Adrenal gland (tissue), 9 donors: ENCODE measurements at regions not wholly inside any gene's neighbourhood (a gene's known extent, or its start where the extent isn't known, plus 50 kb on each side); places are given as distances from the start of the nearest gene placed in this dataset.
A peak's percentile ranks its signal among the peaks of the same experiment; 100 is the strongest.

Experiments
- DNase-seq, 7 donors: peaks; one replicate each; pipeline ENCODE4 v3.0.0-alpha.2; 2019 to 2020
- H3K27ac ChIP-seq, 5 donors: fragments of 200-600 bp; sonication (generic) in 4 of 5; 1 replicate in 3 of 5; 2 replicates in 2 of 5; pipeline versions ENCODE4 v1.5.1 to v1.8.0; 2016 to 2020; ENCODE audit warnings: mild to moderate bottlenecking in 1 of 5
- H3K27me3 ChIP-seq: fragments of 200-600 bp; 2 replicates; pipeline ENCODE4 v1.8.0; 2021
- H3K36me3 ChIP-seq, 2 donors: fragments of 200-600 bp; replicated peaks in 1 of 2; 1 replicate in 1 of 2; 2 replicates in 1 of 2; pipeline versions ENCODE4 v1.5.1 to v1.8.0; 2018 to 2022
- H3K4me1 ChIP-seq, 2 donors: fragments of 200-600 bp; replicated peaks in 1 of 2; 1 replicate in 1 of 2; 2 replicates in 1 of 2; pipeline versions ENCODE4 v1.5.1 to v1.8.0; 2018 to 2021
- H3K4me3 ChIP-seq, 4 donors: fragments of 200-600 bp; sonication (generic) in 3 of 4; one replicate each; pipeline ENCODE4 v1.5.1; 2016 to 2018
- H3K9me3 ChIP-seq, 3 donors: fragments of 200-600 bp; sonication (generic) in 1 of 3; replicated peaks in 1 of 3; 1 replicate in 2 of 3; 2 replicates in 1 of 3; pipeline versions ENCODE4 v1.5.1 to v1.8.0; 2016 to 2021
- CTCF ChIP-seq, 6 experiments: fragments of 450-650 bp in 4 of 6; fragments of 200-600 bp in 2 of 6; sonication (generic) in 1 of 6; IDR thresholded peaks; 1 replicate in 5 of 6; 2 replicates in 1 of 6; pipeline versions ENCODE4 v1.5.1 to v1.8.0; 2016 to 2021; ENCODE audit warnings: antibody characterized with exemption in 6 of 6, mild to moderate bottlenecking in 2 of 6, moderate library complexity in 1 of 6
- POLR2A ChIP-seq, 2 donors: fragments of 450-650 bp; IDR thresholded peaks; one replicate each; pipeline ENCODE4 v1.6.1; 2017; ENCODE audit warnings: antibody characterized with exemption in 2 of 2, mild to moderate bottlenecking in 2 of 2, moderate library complexity in 1 of 2
- WGBS, 4 donors: extraction: QIAGEN DNeasy Blood & Tissue Kit in 2 of 4; methylation state at CpG; one replicate each; pipeline versions ENCODE4 v1.1.5 to v1.1.7; 2013 to 2017; 5-methylcytosine and 5-hydroxymethylcytosine counted together
- intact Hi-C, 2 donors: fragments of 100-400 bp; cut with DNase I; formaldehyde crosslinking; loops; one replicate each; pipeline versions ENCODE4 v1.14.1 to v1.15.0; 2022 to 2023
- donor health status: healthy with polysubstance abuse.
- donor health status: Bipolar disorder and iron deficiency.
- donor health status: DM: yes; HTN: yes; CAD: no.
- donor health status: DM: no; HTN: no; CAD: no.
- donor health status: DM: no; HTN: no; CAD: no.

GRCh38 chr13:109428146-109428545 is 358.2 kb downstream of the IRS2 start:
- WGBS, 4 donors: 89 to 95% (median 92%) methylated on average over 3 of the region's 3 CpGs
- Histone ChIP-seq H3K27me3 (no peaks in the 10 kb centered on the region), H3K4me3 (no peak overlapping the region), H3K27ac (no peak overlapping the region), H3K4me1 (no peaks in the 10 kb centered on the region), H3K9me3 (no peaks in the 10 kb centered on the region), H3K36me3 (no peaks in the 10 kb centered on the region)
- intact Hi-C loops: no loop called here
- no peak for DNase-seq
- TF ChIP-seq CTCF (IDR thresholded peaks at IDR 0.05): no peak
- TF ChIP-seq POLR2A (IDR thresholded peaks at IDR 0.05): no peak

GRCh38 chr13:109427695-109428094 is 358.7 kb downstream of the IRS2 start:
- TF ChIP-seq POLR2A (IDR thresholded peaks at IDR 0.05) (no peak), CTCF (IDR thresholded peaks at IDR 0.05) (peak in 2 of 6 experiments; percentile 7 to 14)
- no peaks in the 10 kb centered on the region for H3K27me3 ChIP-seq
- intact Hi-C loops: no loop called here
- no peaks in the 10 kb centered on the region for H3K9me3 ChIP-seq
- DNase-seq: no peak
- H3K4me1 ChIP-seq: no peaks in the 10 kb centered on the region
- H3K36me3 ChIP-seq: no peaks in the 10 kb centered on the region
- no peak overlapping the region for H3K27ac ChIP-seq
- 77 to 90% (median 80%) methylated on average over 3 of the region's 3 CpGs for WGBS, 4 donors
- H3K4me3 ChIP-seq: no peak overlapping the region

DNA sequence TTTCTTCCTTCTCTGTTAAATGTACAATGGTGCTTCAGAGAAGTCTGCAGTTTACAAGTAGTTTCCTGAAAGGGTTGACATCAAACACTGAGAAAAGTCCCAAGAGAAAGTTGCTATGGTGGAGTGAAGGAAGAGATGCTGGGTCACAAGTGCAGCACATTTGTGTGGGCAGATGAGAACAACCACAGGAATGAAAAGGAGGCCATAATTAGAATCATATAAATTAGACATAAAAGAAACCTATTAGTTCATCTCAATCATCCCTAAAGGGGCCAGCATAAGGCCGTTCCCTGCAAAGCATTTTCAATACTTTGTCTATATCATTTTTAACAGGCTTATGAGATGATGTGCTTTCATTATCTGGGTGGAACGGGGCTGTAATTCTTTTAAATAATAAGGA is 359.2 kb downstream of the IRS2 start:
- no peaks in the 10 kb centered on the region for H3K36me3 ChIP-seq
- H3K4me3 ChIP-seq: no peak overlapping the region
- no peaks in the 10 kb centered on the region for H3K27me3 ChIP-seq
- WGBS, 4 donors: 77 to 88% (median 86%) methylated on average over 2 of the region's 2 CpGs
- no peak overlapping the region for H3K27ac ChIP-seq
- TF ChIP-seq POLR2A (IDR thresholded peaks at IDR 0.05): no peak
- TF ChIP-seq CTCF (IDR thresholded peaks at IDR 0.05): no peak
- intact Hi-C loops: no loop called here
- no peaks in the 10 kb centered on the region for H3K9me3 ChIP-seq
- H3K4me1 ChIP-seq: no peaks in the 10 kb centered on the region
- DNase-seq: no peak

- TF ChIP-seq POLR2A (IDR thresholded peaks at IDR 0.05) (no peak), CTCF (IDR thresholded peaks at IDR 0.05) (no peak)
Measured at GRCh38 chr13:109426690-109426990, 359.7 kb downstream of the IRS2 start.

More at GRCh38 chr13:109426690-109426990, 359.7 kb downstream of the IRS2 start:
- Histone ChIP-seq H3K9me3 (no peaks in the 10 kb centered on the region), H3K27me3 (no peaks in the 10 kb centered on the region), H3K27ac (no peak overlapping the region), H3K4me1 (no peaks in the 10 kb centered on the region), H3K36me3 (no peaks in the 10 kb centered on the region), H3K4me3 (no peak overlapping the region)
- DNase-seq: no peak
- WGBS, 4 donors: 94 to 100% (median 96%) methylated on average over 1 of the region's 1 CpG
- intact Hi-C loops: no loop called here
